MM.1S (cell line): ENCODE measurements at regions not wholly inside any gene's neighbourhood (a gene's known extent, or its start where the extent isn't known, plus 50 kb on each side); places are given as distances from the start of the nearest gene placed in this dataset.

Experiments
- CTCF ChIP-seq: fragments of 300-600 bp; sonication (generic); IDR thresholded peaks from 2 replicates; pipeline ENCODE4 v1.5.1; 2016; ENCODE audit warnings: antibody characterized with exemption, low read length, mixed read lengths
- EZH2phosphoT487 ChIP-seq: fragments of 300-600 bp; sonication (generic); IDR thresholded peaks from 2 replicates; pipeline ENCODE4 v1.6.1; 2018; ENCODE audit warnings: antibody characterized with exemption, low read length

GRCh38 chr1:29700491-29700890 is 464.2 kb downstream of the PTPRU start:
- TF ChIP-seq CTCF (no peak), EZH2phosphoT487 (no peak)
